Liver (tissue), 3 donors: ENCODE measurements at regions not wholly inside any gene's neighbourhood (a gene's known extent, or its start where the extent isn't known, plus 50 kb on each side); places are given as distances from the start of the nearest gene placed in this dataset.

Experiments
- CTCF ChIP-seq: fragments of 150-350 bp; IDR thresholded peaks from 2 replicates; pipeline ENCODE4 v1.5.1; 2017; ENCODE audit warnings: improper control_type of control experiment, low read depth, low read length; ENCODE audit not compliant: missing input control
- GABPA ChIP-seq, 2 donors: IDR thresholded peaks in 1 of 2; conservative IDR thresholded peaks in 1 of 2; 2 replicates each; pipeline ENCODE4 v1.6.1; 2016; ENCODE audit warnings: antibody characterized with exemption in 2 of 2, mild to moderate bottlenecking in 1 of 2, moderate library complexity in 1 of 2
- RAD21 ChIP-seq, 2 donors: IDR thresholded peaks; 2 replicates each; pipeline ENCODE4 v1.6.1; 2016; ENCODE audit warnings: antibody characterized with exemption in 2 of 2, mild to moderate bottlenecking in 2 of 2
- SP1 ChIP-seq: IDR thresholded peaks from 2 replicates; pipeline ENCODE4 v1.6.1; 2018; ENCODE audit warnings: antibody characterized with exemption, mild to moderate bottlenecking
- donor health status: healthy.
- donor health status: healthy.

DNA sequence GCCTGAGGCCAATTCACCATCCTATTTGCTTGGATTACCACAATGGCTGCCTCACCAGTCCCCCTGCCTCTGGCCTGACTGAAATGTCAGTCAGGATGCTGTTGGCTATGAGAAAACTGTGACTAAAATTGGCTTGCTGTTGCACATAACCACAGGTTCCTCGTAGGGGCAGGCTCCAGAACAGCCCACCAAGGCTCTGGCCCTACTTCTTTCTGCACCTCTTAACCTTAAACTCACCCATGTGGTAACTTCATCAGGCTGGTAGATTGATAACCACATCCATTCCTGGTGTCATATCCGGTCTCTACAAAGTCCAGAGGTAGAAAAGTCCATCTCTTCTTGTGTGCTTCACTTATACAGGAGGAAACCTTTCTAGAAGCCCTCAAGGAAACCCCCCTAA is 172.4 kb upstream of the PLXNC1 start:
- TF ChIP-seq CTCF, result no peak
- TF ChIP-seq SP1, result no peak
- TF ChIP-seq RAD21 (IDR thresholded peaks at IDR 0.05), result no peak
- TF ChIP-seq GABPA (IDR thresholded peaks at IDR 0.05 in 1 of 2, conservative IDR thresholded peaks at IDR 0.05 in 1 of 2), result no peak
